Transverse colon (tissue), 4 donors: ENCODE measurements at regions not wholly inside any gene's neighbourhood (a gene's known extent, or its start where the extent isn't known, plus 50 kb on each side); places are given as distances from the start of the nearest gene placed in this dataset.

Experiments
- EP300 ChIP-seq: sonication (generic); formaldehyde crosslinking; IDR thresholded peaks from one replicate; pipeline ENCODE4 v1.6.1; 2017; ENCODE audit warnings: antibody characterized with exemption, low read depth
- POLR2A ChIP-seq: fragments of 450-650 bp; IDR thresholded peaks from one replicate; pipeline ENCODE4 v1.6.1; 2016; ENCODE audit warnings: antibody characterized with exemption, mild to moderate bottlenecking, moderate library complexity
- POLR2AphosphoS5 ChIP-seq, 3 donors: sonication (generic); formaldehyde crosslinking; IDR thresholded peaks; one replicate each; pipeline ENCODE4 v1.6.1; 2016; ENCODE audit warnings: antibody characterized with exemption in 3 of 3
- TF ChIP-seq, protein P1 (sequence below), 5 experiments: fragments of 200-600 bp in 3 of 5; fragments of 450-650 bp in 2 of 5; sonication (generic) in 3 of 5; IDR thresholded peaks; 1 replicate in 2 of 5; 2 replicates in 3 of 5; pipeline ENCODE4 v1.5.1; 2016 to 2017; ENCODE audit warnings: antibody characterized with exemption in 5 of 5, inconsistent platforms in 3 of 5, mild to moderate bottlenecking in 2 of 5, moderate library complexity in 1 of 5

DNA sequence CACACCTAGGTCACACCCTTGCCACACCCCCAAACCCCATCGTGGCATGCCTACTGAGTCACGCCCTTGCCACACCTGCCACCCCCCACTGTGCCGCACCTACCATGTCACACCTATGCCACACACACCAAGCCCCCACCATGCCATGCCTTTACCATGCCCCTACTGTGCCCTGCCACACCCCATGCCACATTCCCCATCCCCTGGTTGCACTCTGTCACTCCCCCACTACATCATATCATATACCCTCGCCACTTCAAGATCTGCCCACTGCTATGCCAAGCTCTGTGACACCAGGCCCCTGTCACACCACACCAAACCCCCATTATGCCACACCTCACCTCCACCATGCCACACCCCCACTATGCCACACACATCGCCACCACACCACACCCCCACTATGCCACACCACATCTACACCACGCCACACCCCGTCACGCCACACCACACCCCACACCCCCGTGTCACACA lies 101.2 kb downstream of the OLFM1 start:
- TF ChIP-seq, protein P1, sequence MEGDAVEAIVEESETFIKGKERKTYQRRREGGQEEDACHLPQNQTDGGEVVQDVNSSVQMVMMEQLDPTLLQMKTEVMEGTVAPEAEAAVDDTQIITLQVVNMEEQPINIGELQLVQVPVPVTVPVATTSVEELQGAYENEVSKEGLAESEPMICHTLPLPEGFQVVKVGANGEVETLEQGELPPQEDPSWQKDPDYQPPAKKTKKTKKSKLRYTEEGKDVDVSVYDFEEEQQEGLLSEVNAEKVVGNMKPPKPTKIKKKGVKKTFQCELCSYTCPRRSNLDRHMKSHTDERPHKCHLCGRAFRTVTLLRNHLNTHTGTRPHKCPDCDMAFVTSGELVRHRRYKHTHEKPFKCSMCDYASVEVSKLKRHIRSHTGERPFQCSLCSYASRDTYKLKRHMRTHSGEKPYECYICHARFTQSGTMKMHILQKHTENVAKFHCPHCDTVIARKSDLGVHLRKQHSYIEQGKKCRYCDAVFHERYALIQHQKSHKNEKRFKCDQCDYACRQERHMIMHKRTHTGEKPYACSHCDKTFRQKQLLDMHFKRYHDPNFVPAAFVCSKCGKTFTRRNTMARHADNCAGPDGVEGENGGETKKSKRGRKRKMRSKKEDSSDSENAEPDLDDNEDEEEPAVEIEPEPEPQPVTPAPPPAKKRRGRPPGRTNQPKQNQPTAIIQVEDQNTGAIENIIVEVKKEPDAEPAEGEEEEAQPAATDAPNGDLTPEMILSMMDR (IDR thresholded peaks at IDR 0.05): no peak
- TF ChIP-seq POLR2A: no peak
- TF ChIP-seq POLR2AphosphoS5 (IDR thresholded peaks at IDR 0.05): no peak
- no peak for TF ChIP-seq EP300
